ENCODE measurements at regions not wholly inside any gene's neighbourhood (a gene's known extent, or its start where the extent isn't known, plus 50 kb on each side); places are given as distances from the start of the nearest gene placed in this dataset.

GRCh38 chr4:3858765-3859388 lies 92.7 kb downstream of the ADRA2C start:
- no peak overlapping the region for H3K4me3 ChIP-seq (replicated peaks in 1 of 3; ENCODE audit: low read depth in 2 of 3, low read length in 3 of 3)
- Mint-ChIP-seq H3K4me1 (no peaks in the 10 kb centered on the region), H3K9me3 (peaks cover 0 to 4% (median 0%) of the 10 kb centered on the region in 7 donors), H3K27ac (no peak overlapping the region), H3K27me3 (ENCODE audit: low read depth in 3 of 3) (peaks cover 4 to 20% (median 11%) of the 10 kb centered on the region in 3 donors), H3K36me3 (no peaks in the 10 kb centered on the region), H3K4me3 (no peak overlapping the region)
- no peak overlapping the region for H3K4me2 ChIP-seq (replicated peaks; ENCODE audit: extremely low read depth, low read length, poor library complexity, severe bottlenecking)
- no peaks in the 10 kb centered on the region for H3K9me3 ChIP-seq (replicated peaks in 1 of 2; ENCODE audit: control insufficient read depth in 1 of 2, insufficient read depth in 1 of 2, low read length in 2 of 2)
- H3K79me2 ChIP-seq (ENCODE audit: insufficient read depth, low read length), result no peaks in the 10 kb centered on the region
- H4K20me1 ChIP-seq (ENCODE audit: insufficient read depth, low read length), result no peaks in the 10 kb centered on the region
- peaks cover 0 to 6% of the 10 kb centered on the region in 2 donors for H3K27me3 ChIP-seq (ENCODE audit: control insufficient read depth in 2 of 2, insufficient read depth in 2 of 2, low read length in 2 of 2)
- intact Hi-C loops (cut with micrococcal nuclease), result no loop called here
- no peak overlapping the region for H3K9ac ChIP-seq (ENCODE audit: insufficient read depth, low read length, poor library complexity, severe bottlenecking)
- H3K27ac ChIP-seq (ENCODE audit: low read depth in 1 of 2, low read length in 2 of 2), result no peak overlapping the region
- WGBS (ENCODE audit: insufficient coverage), result 88% methylated on average over 8 of the region's 9 CpGs
- H2AFZ ChIP-seq (ENCODE audit: insufficient read depth, low read depth, low read length, poor library complexity, severe bottlenecking), result no peak overlapping the region
- no peaks in the 10 kb centered on the region for H3K36me3 ChIP-seq (replicated peaks in 1 of 2; ENCODE audit: control insufficient read depth in 1 of 2, insufficient read depth in 2 of 2, low read length in 2 of 2)
- no peak for DNase-seq
- no peaks in the 10 kb centered on the region for H3K4me1 ChIP-seq (ENCODE audit: control insufficient read depth in 1 of 2, insufficient read depth in 2 of 2, low read length in 2 of 2)
- TF ChIP-seq CTCF (IDR thresholded peaks at IDR 0.05), result no peak

- no peaks in the 10 kb centered on the region for H3K36me3 Mint-ChIP-seq
- H3K27me3 ChIP-seq (ENCODE audit: control insufficient read depth in 2 of 2, insufficient read depth in 2 of 2, low read length in 2 of 2), result peaks cover 0 to 6% of the 10 kb centered on the region in 2 donors
These were observed 93.4 kb downstream of the ADRA2C start for GRCh38 chr4:3859571-3859970.

More at GRCh38 chr4:3859571-3859970, 93.4 kb downstream of the ADRA2C start:
- DNase-seq, result no peak
- Mint-ChIP-seq H3K4me1 (no peaks in the 10 kb centered on the region), H3K4me3 (no peak overlapping the region), H3K9me3 (peaks cover 0 to 4% (median 0%) of the 10 kb centered on the region in 7 donors), H3K27me3 (ENCODE audit: low read depth in 3 of 3) (peaks cover 4 to 17% (median 12%) of the 10 kb centered on the region in 3 donors), H3K27ac (no peak overlapping the region)
- Histone ChIP-seq H3K4me1 (ENCODE audit: control insufficient read depth in 1 of 2, insufficient read depth in 2 of 2, low read length in 2 of 2) (no peaks in the 10 kb centered on the region), H3K36me3 (replicated peaks in 1 of 2; ENCODE audit: control insufficient read depth in 1 of 2, insufficient read depth in 2 of 2, low read length in 2 of 2) (no peaks in the 10 kb centered on the region), H3K9me3 (replicated peaks in 1 of 2; ENCODE audit: control insufficient read depth in 1 of 2, insufficient read depth in 1 of 2, low read length in 2 of 2) (no peaks in the 10 kb centered on the region), H3K79me2 (ENCODE audit: insufficient read depth, low read length) (no peaks in the 10 kb centered on the region), H3K4me2 (replicated peaks; ENCODE audit: extremely low read depth, low read length, poor library complexity, severe bottlenecking) (no peak overlapping the region), H2AFZ (ENCODE audit: insufficient read depth, low read depth, low read length, poor library complexity, severe bottlenecking) (no peak overlapping the region), H3K4me3 (replicated peaks in 1 of 3; ENCODE audit: low read depth in 2 of 3, low read length in 3 of 3) (no peak overlapping the region), H3K9ac (ENCODE audit: insufficient read depth, low read length, poor library complexity, severe bottlenecking) (no peak overlapping the region), H3K27ac (ENCODE audit: low read depth in 1 of 2, low read length in 2 of 2) (no peak overlapping the region), H4K20me1 (ENCODE audit: insufficient read depth, low read length) (no peaks in the 10 kb centered on the region)
- 86% methylated on average over 8 of the region's 8 CpGs for WGBS (ENCODE audit: insufficient coverage)
- intact Hi-C loops (cut with micrococcal nuclease), result no loop called here
- no peak for TF ChIP-seq CTCF (IDR thresholded peaks at IDR 0.05)
